ENCODE measurements at regions not wholly inside any gene's neighbourhood (a gene's known extent, or its start where the extent isn't known, plus 50 kb on each side); places are given as distances from the start of the nearest gene placed in this dataset.
"Not testable (repeated sequence)": the region's sequence is repeated elsewhere in the genome, so short reads cannot be mapped to it uniquely, and the experiment has no call there.

- DNase-seq, result no peak
These were observed 64.0 kb upstream of the HAND1 start for GRCh38 chr5:154542000-154542399.

- no peak for DNase-seq
These were observed 63.5 kb upstream of the HAND1 start for GRCh38 chr5:154541553-154541952.

- no peak for DNase-seq
These were observed 62.6 kb upstream of the HAND1 start for GRCh38 chr5:154540600-154540999.

- no peak for DNase-seq
These were observed 60.5 kb upstream of the HAND1 start for GRCh38 chr5:154538492-154538891.

GRCh38 chr5:154536439-154536838 is 58.4 kb upstream of the HAND1 start:
- not testable (repeated sequence) for DNase-seq

- DNase-seq, result no peak
These were observed 57.5 kb upstream of the HAND1 start for GRCh38 chr5:154535535-154535934.

- no peak for DNase-seq
These were observed 56.5 kb upstream of the HAND1 start for GRCh38 chr5:154534457-154535050.

GRCh38 chr5:154529282-154529681 is 51.3 kb upstream of the HAND1 start:
- DNase-seq, result no peak

- no peak for DNase-seq
These were observed 50.1 kb upstream of the HAND1 start for GRCh38 chr5:154528005-154528594.

Measured in activated CD4-positive, alpha-beta T cell treated with anti-CD3 and anti-CD28 coated beads, Interleukin-2, Interleukin-6, amounts not matched to agents 100 ng/mL and 50 ng/mL, durations not matched to agents 16 hours and 8 hours (primary cell).